GM18498 (cell line): ENCODE measurements at regions not wholly inside any gene's neighbourhood (a gene's known extent, or its start where the extent isn't known, plus 50 kb on each side); places are given as distances from the start of the nearest gene placed in this dataset.
"Not testable (repeated sequence)": the region's sequence is repeated elsewhere in the genome, so short reads cannot be mapped to it uniquely, and the experiment has no call there.

Source experiments
- ATAC-seq: cut with Tn5 transposase; IDR thresholded peaks from one replicate; pipeline ENCODE4 v1.9.1; 2021; ENCODE audit warnings: mild to moderate bottlenecking, moderate library complexity; ENCODE audit not compliant: unreplicated experiment

DNA sequence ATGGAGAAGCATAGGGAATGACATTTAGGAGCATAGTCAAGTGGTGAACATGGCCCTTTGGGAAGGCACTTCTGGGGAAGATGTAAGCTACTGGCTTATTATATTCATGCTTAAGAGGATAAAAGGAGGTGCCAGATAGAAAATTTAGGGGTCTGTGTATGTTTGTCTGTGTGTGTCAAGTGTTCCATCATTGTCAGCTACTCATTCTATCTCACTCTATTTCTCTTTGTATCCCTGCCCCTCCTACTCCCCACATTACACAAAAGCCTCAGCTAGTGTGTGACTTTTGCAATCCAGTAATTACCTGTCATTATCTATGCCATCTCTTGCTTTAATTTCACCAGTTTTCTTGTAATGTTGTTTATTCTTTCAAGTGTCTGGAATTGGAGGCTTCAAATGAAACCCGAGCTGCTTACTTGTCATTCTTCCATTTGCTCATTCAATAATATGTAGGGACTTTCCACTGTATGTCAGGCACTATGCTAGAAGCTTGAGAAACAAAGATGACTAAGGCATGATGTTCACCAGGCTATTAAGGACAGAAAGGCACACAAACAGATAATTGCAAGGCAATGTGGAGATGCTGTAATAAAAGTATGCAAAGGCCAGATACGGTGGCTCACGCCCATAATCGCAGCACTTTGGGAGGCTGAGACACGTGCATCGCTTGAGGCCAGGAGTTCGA lies 229.8 kb upstream of the TEX13C start:
- ATAC-seq: no peak

DNA sequence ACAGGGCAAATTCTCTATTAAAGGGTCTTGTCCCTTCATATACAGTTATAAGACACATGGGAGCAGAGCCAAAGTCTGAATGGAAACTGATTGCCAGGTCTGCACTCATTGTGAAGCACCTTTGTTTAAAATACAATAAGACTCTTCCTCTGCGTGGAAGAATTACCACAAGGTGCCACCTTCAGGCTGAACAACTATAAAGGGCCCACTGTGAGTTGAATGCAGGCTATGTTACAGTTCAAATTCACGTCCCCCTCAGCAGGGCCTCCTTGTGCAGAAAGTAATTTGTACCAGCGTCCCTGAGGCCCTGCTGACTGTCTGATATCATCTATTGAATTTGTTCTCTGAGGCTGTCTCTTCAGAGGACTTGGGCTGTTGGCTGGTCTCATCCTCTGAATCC lies 225.8 kb upstream of the TEX13C start:
- ATAC-seq: no peak

DNA sequence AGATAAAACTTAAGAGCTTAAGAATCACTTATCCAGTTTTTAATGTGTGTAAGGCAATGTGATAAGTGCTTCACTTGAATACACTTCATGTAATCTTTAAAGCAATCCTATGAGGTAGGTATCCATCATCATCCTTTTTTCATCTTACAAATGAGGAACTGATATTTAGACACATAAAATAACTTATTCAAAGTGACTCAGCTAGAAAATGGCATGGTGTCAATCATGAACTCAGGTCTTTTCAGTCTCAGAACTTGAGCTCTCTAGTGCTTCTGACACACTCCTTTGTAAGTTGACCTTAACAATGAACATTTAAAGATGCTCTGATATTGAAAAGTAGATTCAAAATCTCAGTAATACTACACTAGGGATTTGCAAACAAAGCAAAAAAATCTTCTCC lies 224.8 kb upstream of the TEX13C start:
- ATAC-seq: no peak

DNA sequence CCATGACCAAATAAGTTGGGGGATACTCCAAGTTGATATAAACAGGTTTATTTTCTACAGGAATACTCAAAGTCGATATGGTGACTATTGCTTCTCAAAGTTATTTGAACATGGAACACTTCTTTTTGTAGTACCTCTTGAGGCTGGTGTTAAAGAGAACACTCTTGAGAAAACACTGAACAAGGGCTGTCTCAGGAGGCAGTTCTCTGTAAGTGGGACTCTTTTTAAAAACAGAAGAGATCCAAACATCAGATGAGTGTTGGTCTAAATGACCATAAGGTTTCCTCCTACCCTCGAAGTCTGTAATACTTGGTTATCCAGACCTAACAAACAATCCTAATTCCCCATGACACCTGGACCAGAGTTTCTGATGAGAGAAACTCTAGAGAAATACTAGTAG lies 223.2 kb upstream of the TEX13C start:
- ATAC-seq: no peak

- ATAC-seq: no peak
Measured at GRCh38 chrX:125096870-125097269, 222.8 kb upstream of the TEX13C start.

GRCh38 chrX:125101971-125102755 lies 217.5 kb upstream of the TEX13C start:
- no peak for ATAC-seq

GRCh38 chrX:125103693-125104092 lies 216.0 kb upstream of the TEX13C start:
- no peak for ATAC-seq

DNA sequence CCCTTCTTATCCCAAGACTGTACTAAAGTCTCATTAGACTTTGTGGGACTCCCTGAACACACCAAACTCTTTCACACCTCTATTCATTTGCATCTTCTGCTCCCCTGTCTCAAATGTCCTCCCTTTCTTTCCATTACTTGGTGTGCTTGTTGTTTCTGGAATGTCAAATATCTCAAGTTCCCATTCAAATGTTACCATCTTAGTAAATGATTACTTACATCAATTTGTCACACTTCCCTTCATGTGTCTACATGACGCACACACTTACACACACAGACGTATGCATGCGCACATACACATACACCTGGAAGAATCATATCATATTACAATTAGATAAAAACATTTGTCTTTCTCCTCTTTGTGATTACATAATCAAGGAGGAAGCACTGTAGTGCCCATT lies 210.8 kb upstream of the TEX13C start:
- ATAC-seq: no peak

- ATAC-seq: no peak
Measured at GRCh38 chrX:125131164-125131563, 188.5 kb upstream of the TEX13C start.

- no peak for ATAC-seq
Measured at GRCh38 chrX:125132274-125132673, 187.4 kb upstream of the TEX13C start.

DNA sequence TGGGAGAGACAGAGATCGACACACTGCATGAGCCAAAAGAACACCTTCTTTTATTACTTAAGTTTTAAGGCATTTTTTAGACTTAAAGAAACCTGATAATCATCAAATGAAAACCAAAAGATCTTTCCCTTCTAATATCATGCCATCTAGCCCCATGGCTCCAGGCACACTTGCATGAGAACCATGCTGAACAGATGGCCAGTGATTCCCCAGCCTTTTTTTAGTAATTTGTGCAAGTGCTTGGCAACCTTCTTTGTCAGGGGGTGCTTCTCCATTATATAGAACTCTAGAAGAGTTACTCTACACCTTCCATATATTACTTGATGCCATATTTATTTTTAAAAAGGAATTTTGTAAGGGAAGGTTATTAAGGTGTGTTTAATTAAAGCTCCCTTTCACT lies 182.2 kb upstream of the TEX13C start:
- ATAC-seq: no peak

- no peak for ATAC-seq
Measured at GRCh38 chrX:125150231-125150630, 169.4 kb upstream of the TEX13C start.

DNA sequence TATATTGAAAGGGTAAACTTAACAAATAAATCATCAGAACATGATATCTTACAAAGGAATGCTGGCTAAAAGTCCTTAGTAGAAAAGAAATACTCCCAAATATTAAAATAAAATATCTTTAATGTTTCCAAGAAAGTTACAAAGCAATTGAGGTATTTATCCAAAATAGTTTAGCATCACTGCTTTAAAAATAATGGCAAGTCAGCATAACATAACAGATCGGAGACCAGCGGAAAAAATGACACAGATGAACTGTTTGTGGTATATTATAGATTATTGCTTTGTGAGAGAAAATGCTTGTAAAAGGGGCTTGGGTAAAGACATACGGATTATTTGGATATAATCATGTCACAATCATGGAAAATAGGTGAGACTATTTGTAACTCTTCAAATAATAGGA lies 168.5 kb upstream of the TEX13C start:
- no peak for ATAC-seq

- no peak for ATAC-seq
Measured at GRCh38 chrX:125152011-125152410, 167.7 kb upstream of the TEX13C start.

- no peak for ATAC-seq
Measured at GRCh38 chrX:125153621-125154020, 166.1 kb upstream of the TEX13C start.

GRCh38 chrX:125154288-125155257 lies 165.1 kb upstream of the TEX13C start:
- not testable (repeated sequence) for ATAC-seq

- ATAC-seq: not testable (repeated sequence)
Measured at GRCh38 chrX:125155296-125156033, 164.2 kb upstream of the TEX13C start.

DNA sequence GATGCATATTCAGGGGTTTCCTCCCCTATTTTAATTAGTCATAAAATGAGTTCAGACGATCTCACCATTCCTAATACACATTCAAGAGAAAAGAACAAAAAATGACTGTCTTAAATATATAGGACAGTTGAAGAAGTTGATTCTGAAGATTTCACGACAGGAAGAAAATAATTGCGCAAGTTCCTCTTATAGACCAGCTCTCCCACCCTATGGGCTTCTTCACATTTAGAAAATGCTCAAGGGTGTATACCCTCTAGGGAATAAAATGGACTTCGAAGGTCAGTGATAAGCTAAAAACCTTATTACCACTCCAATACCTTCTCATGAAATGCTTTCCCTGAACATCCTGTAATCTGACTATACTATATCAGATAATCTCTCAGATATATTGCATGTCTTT lies 149.2 kb upstream of the TEX13C start:
- no peak for ATAC-seq

DNA sequence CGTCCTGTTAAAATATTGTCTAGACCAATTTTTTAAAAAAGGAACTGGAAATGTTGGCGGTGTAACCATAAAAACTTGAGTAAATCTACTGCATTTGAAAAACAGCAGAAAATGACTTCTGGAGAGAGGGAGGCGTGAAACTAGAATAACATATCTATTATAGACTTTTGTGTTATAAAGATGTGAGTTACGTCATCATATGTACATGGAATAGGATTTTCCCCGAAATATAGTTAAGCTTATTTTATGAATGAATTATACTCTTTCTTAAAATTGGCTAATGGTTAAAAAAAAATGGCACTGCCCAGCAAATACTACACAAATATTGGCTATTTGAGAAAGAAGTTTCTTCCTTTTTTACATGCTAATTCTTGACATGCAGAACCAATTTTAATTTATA lies 147.1 kb upstream of the TEX13C start:
- ATAC-seq: no peak

DNA sequence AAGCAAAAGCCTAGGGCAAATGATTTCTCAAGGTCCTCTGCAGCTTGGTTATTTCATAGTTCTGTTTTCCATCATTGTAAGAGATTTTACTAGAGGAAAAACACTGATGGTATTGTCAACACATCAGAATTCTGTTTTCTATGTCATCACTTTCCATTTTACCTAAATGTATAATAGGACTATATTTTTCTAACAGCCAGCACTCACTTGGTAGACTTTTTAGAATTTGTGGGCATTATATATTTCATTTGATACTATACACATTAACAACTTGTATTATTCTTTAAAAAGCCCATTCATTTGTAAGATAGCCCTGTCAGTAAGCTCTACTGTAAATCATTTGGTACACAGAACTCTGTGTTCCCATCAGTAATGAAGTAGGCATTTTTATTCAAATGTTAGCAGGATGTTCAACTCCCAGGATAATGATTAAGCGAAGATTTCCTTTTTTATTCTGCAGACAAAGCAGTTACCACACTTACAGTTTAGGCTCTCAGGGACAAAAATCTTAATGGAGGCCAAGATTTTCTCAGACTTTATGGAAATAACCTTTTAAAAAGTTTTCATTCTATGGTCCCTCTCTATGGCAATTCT lies 143.6 kb upstream of the TEX13C start:
- ATAC-seq: no peak
